Neural progenitor cell (in vitro differentiated cells): ENCODE measurements at regions not wholly inside any gene's neighbourhood (a gene's known extent, or its start where the extent isn't known, plus 50 kb on each side); places are given as distances from the start of the nearest gene placed in this dataset.

ENCODE experiments used
- DNase-seq: peaks from one replicate; pipeline ENCODE4 v3.0.0-alpha.2; 2016; ENCODE audit warnings: low spot score
- H2AFZ ChIP-seq: fragments of 200-600 bp; sonication (generic); replicated peaks from 2 replicates; pipeline ENCODE4 v1.6.1; 2016; ENCODE audit warnings: antibody characterized with exemption
- H3F3A ChIP-seq: fragments of 200-600 bp; sonication (generic); 2 replicates; pipeline ENCODE4 v1.6.1; 2016; ENCODE audit warnings: antibody characterized with exemption, low read depth
- H3K27ac ChIP-seq: fragments of 200-600 bp; sonication (generic); 2 replicates; pipeline ENCODE4 v1.5.1; 2016; ENCODE audit warnings: mild to moderate bottlenecking
- H3K27me3 ChIP-seq: fragments of 200-600 bp; sonication (generic); 2 replicates; pipeline ENCODE4 v1.6.1; 2016; ENCODE audit warnings: mild to moderate bottlenecking, moderate library complexity
- H3K36me3 ChIP-seq: fragments of 200-600 bp; sonication (generic); 2 replicates; pipeline ENCODE4 v1.5.1; 2016
- H3K4me1 ChIP-seq: fragments of 200-600 bp; sonication (generic); 2 replicates; pipeline ENCODE4 v1.6.1; 2016; ENCODE audit warnings: mixed run types
- H3K4me2 ChIP-seq: fragments of 200-600 bp; sonication (generic); 2 replicates; pipeline ENCODE4 v1.6.1; 2016
- H3K4me3 ChIP-seq: fragments of 200-600 bp; sonication (generic); 2 replicates; pipeline ENCODE4 v1.5.1; 2016
- H3K79me2 ChIP-seq: fragments of 200-600 bp; sonication (generic); 2 replicates; pipeline ENCODE4 v1.6.1; 2016; ENCODE audit warnings: low read depth
- H3K9ac ChIP-seq: fragments of 200-600 bp; sonication (generic); 2 replicates; pipeline ENCODE4 v1.6.1; 2016
- H3K9me3 ChIP-seq: fragments of 200-600 bp; sonication (generic); 2 replicates; pipeline ENCODE4 v1.5.1; 2016; ENCODE audit warnings: low read depth
- H4K20me1 ChIP-seq: fragments of 200-600 bp; sonication (generic); 2 replicates; pipeline ENCODE4 v1.6.1; 2016; ENCODE audit warnings: low read depth
- H3K27ac Mint-ChIP-seq: 3 replicates; pipeline ENCODE4 v1.8.0; 2021; ENCODE audit warnings: mixed read lengths
- H3K27me3 Mint-ChIP-seq: 2 replicates; pipeline ENCODE4 v1.8.0; 2022; ENCODE audit warnings: low read depth, mild to moderate bottlenecking, inconsistent platforms, moderate library complexity, mixed read lengths; ENCODE audit not compliant: insufficient read depth
- H3K36me3 Mint-ChIP-seq: 3 replicates; pipeline ENCODE4 v1.8.0; 2021; ENCODE audit warnings: mixed read lengths
- H3K4me1 Mint-ChIP-seq: 3 replicates; pipeline ENCODE4 v1.8.0; 2021; ENCODE audit warnings: mixed read lengths
- H3K4me3 Mint-ChIP-seq: 3 replicates; pipeline ENCODE4 v1.8.0; 2021; ENCODE audit warnings: mild to moderate bottlenecking, moderate library complexity, mixed read lengths
- H3K9me3 Mint-ChIP-seq: 3 replicates; pipeline ENCODE4 v1.8.0; 2020; ENCODE audit warnings: mixed read lengths
- EZH2 ChIP-seq: fragments of 200-600 bp; sonication (generic); IDR thresholded peaks from 2 replicates; pipeline ENCODE4 v1.6.1; 2017; ENCODE audit warnings: antibody characterized with exemption, mild to moderate bottlenecking, moderate library complexity
- EZH2phosphoT487 ChIP-seq: fragments of 200-600 bp; sonication (generic); IDR thresholded peaks from 2 replicates; pipeline ENCODE4 v1.6.1; 2017; ENCODE audit warnings: antibody characterized with exemption
- TF ChIP-seq, protein P1 (sequence below): fragments of 200-600 bp; sonication (generic); IDR thresholded peaks from 2 replicates; pipeline ENCODE4 v1.5.1; 2017; ENCODE audit warnings: antibody characterized with exemption, mild to moderate bottlenecking

DNA sequence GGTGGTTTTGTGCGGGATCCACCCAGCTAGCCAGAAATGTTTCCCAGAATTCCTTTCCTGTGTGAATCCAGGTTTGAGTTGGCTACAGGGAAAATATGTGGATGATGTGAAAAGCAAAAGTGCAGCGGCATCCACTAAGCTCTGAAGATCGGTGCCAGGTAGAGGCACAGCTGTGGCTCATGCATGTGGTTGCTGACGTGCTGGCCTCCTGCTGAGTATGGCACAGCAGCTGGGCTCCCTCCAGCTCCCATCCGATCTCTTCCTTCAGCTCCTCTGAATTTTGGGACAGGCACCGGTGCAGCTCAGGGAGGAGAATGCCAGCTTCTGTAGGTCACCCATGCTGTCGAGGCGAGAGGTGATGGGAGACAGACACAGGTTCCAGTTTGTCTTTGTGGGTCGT is 84.0 kb upstream of the GSX1 start:
- no peak overlapping the region for H3K9ac ChIP-seq
- H4K20me1 ChIP-seq = no peaks in the 10 kb centered on the region
- no peak overlapping the region for H3K4me3 ChIP-seq
- H3K36me3 Mint-ChIP-seq = no peaks in the 10 kb centered on the region
- H3F3A ChIP-seq = no peaks in the 10 kb centered on the region
- peaks cover 14% of the 10 kb centered on the region for H3K9me3 Mint-ChIP-seq
- DNase-seq = no peak
- no peak overlapping the region for H3K27ac ChIP-seq
- no peak overlapping the region for H3K27ac Mint-ChIP-seq
- no peaks in the 10 kb centered on the region for H3K36me3 ChIP-seq
- H3K4me1 ChIP-seq = no peaks in the 10 kb centered on the region
- no peak overlapping the region for H3K4me3 Mint-ChIP-seq
- no peaks in the 10 kb centered on the region for H3K9me3 ChIP-seq
- peaks cover 5% of the 10 kb centered on the region for H3K27me3 Mint-ChIP-seq
- TF ChIP-seq, protein P1, sequence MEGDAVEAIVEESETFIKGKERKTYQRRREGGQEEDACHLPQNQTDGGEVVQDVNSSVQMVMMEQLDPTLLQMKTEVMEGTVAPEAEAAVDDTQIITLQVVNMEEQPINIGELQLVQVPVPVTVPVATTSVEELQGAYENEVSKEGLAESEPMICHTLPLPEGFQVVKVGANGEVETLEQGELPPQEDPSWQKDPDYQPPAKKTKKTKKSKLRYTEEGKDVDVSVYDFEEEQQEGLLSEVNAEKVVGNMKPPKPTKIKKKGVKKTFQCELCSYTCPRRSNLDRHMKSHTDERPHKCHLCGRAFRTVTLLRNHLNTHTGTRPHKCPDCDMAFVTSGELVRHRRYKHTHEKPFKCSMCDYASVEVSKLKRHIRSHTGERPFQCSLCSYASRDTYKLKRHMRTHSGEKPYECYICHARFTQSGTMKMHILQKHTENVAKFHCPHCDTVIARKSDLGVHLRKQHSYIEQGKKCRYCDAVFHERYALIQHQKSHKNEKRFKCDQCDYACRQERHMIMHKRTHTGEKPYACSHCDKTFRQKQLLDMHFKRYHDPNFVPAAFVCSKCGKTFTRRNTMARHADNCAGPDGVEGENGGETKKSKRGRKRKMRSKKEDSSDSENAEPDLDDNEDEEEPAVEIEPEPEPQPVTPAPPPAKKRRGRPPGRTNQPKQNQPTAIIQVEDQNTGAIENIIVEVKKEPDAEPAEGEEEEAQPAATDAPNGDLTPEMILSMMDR = no peak
- TF ChIP-seq EZH2 (no peak), EZH2phosphoT487 (no peak)
- H3K4me1 Mint-ChIP-seq = no peaks in the 10 kb centered on the region
- no peaks in the 10 kb centered on the region for H3K27me3 ChIP-seq
- no peak overlapping the region for H3K4me2 ChIP-seq
- peak overlapping the region; percentile 45 for H2AFZ ChIP-seq
- no peaks in the 10 kb centered on the region for H3K79me2 ChIP-seq

DNA sequence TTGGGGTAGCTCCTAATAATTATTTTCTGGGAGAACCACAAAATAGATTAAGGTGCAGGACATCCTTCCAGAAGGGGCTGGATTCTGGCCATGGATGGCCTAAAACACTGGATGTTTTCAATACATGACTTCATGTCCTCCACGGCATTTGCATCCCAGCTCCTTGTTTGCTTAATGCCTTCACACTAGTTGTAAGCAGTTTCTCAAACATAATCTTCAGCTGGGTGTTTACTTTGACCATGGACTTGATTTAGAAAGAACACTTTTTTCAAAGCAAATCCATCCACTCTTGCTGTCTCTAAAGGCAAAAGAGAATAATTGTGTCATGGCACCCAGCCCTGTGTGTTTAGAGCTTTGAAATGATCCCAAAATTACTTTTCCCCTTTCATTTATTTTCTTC is 82.5 kb upstream of the GSX1 start:
- Histone ChIP-seq H3K79me2 (no peaks in the 10 kb centered on the region), H3F3A (no peaks in the 10 kb centered on the region), H3K27ac (no peak overlapping the region), H3K4me1 (no peaks in the 10 kb centered on the region), H3K4me2 (no peak overlapping the region), H3K27me3 (no peaks in the 10 kb centered on the region), H3K9me3 (no peaks in the 10 kb centered on the region), H3K36me3 (no peaks in the 10 kb centered on the region), H3K9ac (no peak overlapping the region), H4K20me1 (no peaks in the 10 kb centered on the region), H3K4me3 (no peak overlapping the region), H2AFZ (no peak overlapping the region)
- Mint-ChIP-seq H3K27me3 (peaks cover 5% of the 10 kb centered on the region), H3K4me1 (no peaks in the 10 kb centered on the region), H3K36me3 (no peaks in the 10 kb centered on the region), H3K27ac (no peak overlapping the region), H3K4me3 (no peak overlapping the region), H3K9me3 (peaks cover 5% of the 10 kb centered on the region)
- DNase-seq = no peak
- TF ChIP-seq, protein P1 = no peak
- TF ChIP-seq EZH2 (no peak), EZH2phosphoT487 (no peak)

DNA sequence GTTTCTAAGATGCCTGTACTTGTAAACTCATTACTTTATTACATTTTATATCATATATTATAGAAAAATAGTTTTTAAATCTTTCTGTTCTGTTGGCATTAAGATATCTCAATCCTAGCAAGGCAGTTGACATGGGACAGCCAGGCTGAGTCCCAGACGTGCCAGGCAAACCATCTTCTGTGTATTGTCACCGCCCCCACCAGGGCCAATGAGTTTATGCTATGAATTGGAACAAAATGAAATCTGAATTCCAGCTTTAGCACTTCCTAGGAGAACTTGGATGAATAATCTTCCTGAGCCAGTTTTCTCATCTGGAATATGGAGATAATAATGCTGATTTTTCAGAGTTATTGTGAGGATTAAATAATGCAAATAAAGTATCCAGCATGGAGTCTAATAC is 79.9 kb upstream of the GSX1 start:
- H3K4me1 ChIP-seq = no peaks in the 10 kb centered on the region
- no peak overlapping the region for H3K27ac Mint-ChIP-seq

More for the DNA sequence above, 79.9 kb upstream of the GSX1 start:
- H3K9ac ChIP-seq = no peak overlapping the region
- H3K4me1 Mint-ChIP-seq = no peaks in the 10 kb centered on the region
- no peak overlapping the region for H3K4me2 ChIP-seq
- H3K9me3 Mint-ChIP-seq = no peaks in the 10 kb centered on the region
- no peaks in the 10 kb centered on the region for H3K36me3 ChIP-seq
- TF ChIP-seq EZH2 = no peak
- TF ChIP-seq EZH2phosphoT487 = no peak
- TF ChIP-seq, protein P1 = peak; percentile 8
- no peak overlapping the region for H3K4me3 Mint-ChIP-seq
- no peak overlapping the region for H3K4me3 ChIP-seq
- H3K27me3 Mint-ChIP-seq = peaks cover 9% of the 10 kb centered on the region
- no peaks in the 10 kb centered on the region for H3K9me3 ChIP-seq
- H3K27ac ChIP-seq = no peak overlapping the region
- no peaks in the 10 kb centered on the region for H3K36me3 Mint-ChIP-seq
- H3K27me3 ChIP-seq = no peaks in the 10 kb centered on the region
- H4K20me1 ChIP-seq = no peaks in the 10 kb centered on the region
- no peak for DNase-seq
- no peaks in the 10 kb centered on the region for H3K79me2 ChIP-seq
- no peaks in the 10 kb centered on the region for H3F3A ChIP-seq
- no peak overlapping the region for H2AFZ ChIP-seq
